Activated CD8-positive, alpha-beta memory T cell treated with anti-CD3 and anti-CD28 coated beads, Interleukin-2, amount 10 ng/mL, durations not matched to agents 7 days and 5 days (primary cell): ENCODE measurements at regions not wholly inside any gene's neighbourhood (a gene's known extent, or its start where the extent isn't known, plus 50 kb on each side); places are given as distances from the start of the nearest gene placed in this dataset.
"Not testable (repeated sequence)": the region's sequence is repeated elsewhere in the genome, so short reads cannot be mapped to it uniquely, and the experiment has no call there.

Experiments used
- ATAC-seq: fragments of 150-1000 bp; cut with Tn5 transposase; one replicate; pipeline ENCODE4 v1.10.0; 2021; ENCODE audit warnings: moderate library complexity
- CTCF ChIA-PET: fragments of 350-600 bp; sonication (Branson Sonifier 250); formaldehyde crosslinking; loops from one replicate; lab custom pipeline; 2021; ENCODE audit warnings: antibody characterized with exemption; lab: Charles Lee
- DNase-seq: peaks from one replicate; pipeline ENCODE4 v3.0.0-alpha.2; 2020
- H3K27ac Mint-ChIP-seq: one replicate; pipeline ENCODE4 v1.8.0; 2021; ENCODE audit warnings: mild to moderate bottlenecking, mixed read lengths
- H3K27me3 Mint-ChIP-seq: one replicate; pipeline ENCODE4 v1.8.0; 2021; ENCODE audit warnings: mixed read lengths
- H3K36me3 Mint-ChIP-seq: one replicate; pipeline ENCODE4 v1.8.0; 2021; ENCODE audit warnings: mild to moderate bottlenecking, mixed read lengths
- H3K4me1 Mint-ChIP-seq: one replicate; pipeline ENCODE4 v1.8.0; 2021; ENCODE audit warnings: mixed read lengths
- H3K4me3 Mint-ChIP-seq: one replicate; pipeline ENCODE4 v1.8.0; 2021; ENCODE audit warnings: mild to moderate bottlenecking, moderate library complexity, mixed read lengths
- H3K9me3 Mint-ChIP-seq: one replicate; pipeline ENCODE4 v1.8.0; 2022; ENCODE audit warnings: low read depth, mixed read lengths

- H3K4me1 Mint-ChIP-seq, H3K27me3 Mint-ChIP-seq, H3K9me3 Mint-ChIP-seq, DNase-seq, CTCF ChIA-PET, ATAC-seq, H3K27ac Mint-ChIP-seq, H3K4me3 Mint-ChIP-seq, H3K36me3 Mint-ChIP-seq: not testable (repeated sequence)
Measured at GRCh38 chr2:180818700-180819099, 161.7 kb upstream of the UBE2E3 start.

GRCh38 chr2:180799141-180799540 lies 181.3 kb upstream of the UBE2E3 start:
- H3K36me3 Mint-ChIP-seq, result no peaks in the 10 kb centered on the region
- H3K27me3 Mint-ChIP-seq, result no peaks in the 10 kb centered on the region
- CTCF ChIA-PET, result no interaction called here
- ATAC-seq (no peak), DNase-seq (no peak)
- no peaks in the 10 kb centered on the region for H3K9me3 Mint-ChIP-seq
- H3K4me3 Mint-ChIP-seq, result no peak overlapping the region
- H3K27ac Mint-ChIP-seq, result no peak overlapping the region
- no peaks in the 10 kb centered on the region for H3K4me1 Mint-ChIP-seq

- H3K27ac Mint-ChIP-seq, result no peak overlapping the region
- CTCF ChIA-PET, result no interaction called here
- ATAC-seq (no peak), DNase-seq (no peak)
- no peaks in the 10 kb centered on the region for H3K9me3 Mint-ChIP-seq
- H3K4me1 Mint-ChIP-seq, result no peaks in the 10 kb centered on the region
- H3K4me3 Mint-ChIP-seq, result no peak overlapping the region
- peaks cover 6% of the 10 kb centered on the region for H3K27me3 Mint-ChIP-seq
- H3K36me3 Mint-ChIP-seq, result no peaks in the 10 kb centered on the region
Measured at GRCh38 chr2:180790891-180791290, 189.5 kb upstream of the UBE2E3 start.

DNA sequence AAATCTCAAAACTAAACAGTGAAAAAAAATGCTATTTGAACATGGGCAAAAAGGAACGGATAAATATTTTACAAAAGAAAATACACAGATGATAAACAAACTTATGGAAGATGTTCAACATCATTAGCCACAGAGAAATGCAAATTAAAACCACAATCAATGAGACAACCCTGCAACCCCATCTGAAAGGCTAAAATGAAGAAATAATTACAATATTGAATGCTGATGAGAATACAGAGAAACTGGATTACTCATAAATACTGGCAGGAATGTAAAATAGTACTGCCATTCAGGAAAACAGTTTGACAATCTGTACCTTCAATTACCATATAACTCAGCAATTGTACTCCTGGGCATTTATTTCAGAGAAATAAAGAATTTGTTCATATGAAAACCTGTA lies 193.1 kb upstream of the UBE2E3 start:
- Mint-ChIP-seq H3K4me1 (no peaks in the 10 kb centered on the region), H3K27me3 (peaks cover 6% of the 10 kb centered on the region), H3K27ac (no peak overlapping the region), H3K9me3 (no peaks in the 10 kb centered on the region), H3K36me3 (no peaks in the 10 kb centered on the region), H3K4me3 (no peak overlapping the region)
- ATAC-seq, result no peak
- CTCF ChIA-PET, result no interaction called here
- no peak for DNase-seq

GRCh38 chr2:180781276-180781675 lies 199.1 kb upstream of the UBE2E3 start:
- no peak overlapping the region for H3K27ac Mint-ChIP-seq
- H3K27me3 Mint-ChIP-seq, result no peaks in the 10 kb centered on the region
- ATAC-seq, result no peak
- no peaks in the 10 kb centered on the region for H3K36me3 Mint-ChIP-seq
- H3K9me3 Mint-ChIP-seq, result no peaks in the 10 kb centered on the region
- no peaks in the 10 kb centered on the region for H3K4me1 Mint-ChIP-seq
- DNase-seq, result no peak
- no peak overlapping the region for H3K4me3 Mint-ChIP-seq
- CTCF ChIA-PET, result no interaction called here

GRCh38 chr2:180778291-180778690 lies 202.1 kb upstream of the UBE2E3 start:
- Mint-ChIP-seq H3K9me3 (no peaks in the 10 kb centered on the region), H3K4me3 (no peak overlapping the region), H3K4me1 (no peaks in the 10 kb centered on the region), H3K36me3 (no peaks in the 10 kb centered on the region), H3K27me3 (no peaks in the 10 kb centered on the region), H3K27ac (no peak overlapping the region)
- DNase-seq (no peak), ATAC-seq (no peak)
- CTCF ChIA-PET, result no interaction called here

DNA sequence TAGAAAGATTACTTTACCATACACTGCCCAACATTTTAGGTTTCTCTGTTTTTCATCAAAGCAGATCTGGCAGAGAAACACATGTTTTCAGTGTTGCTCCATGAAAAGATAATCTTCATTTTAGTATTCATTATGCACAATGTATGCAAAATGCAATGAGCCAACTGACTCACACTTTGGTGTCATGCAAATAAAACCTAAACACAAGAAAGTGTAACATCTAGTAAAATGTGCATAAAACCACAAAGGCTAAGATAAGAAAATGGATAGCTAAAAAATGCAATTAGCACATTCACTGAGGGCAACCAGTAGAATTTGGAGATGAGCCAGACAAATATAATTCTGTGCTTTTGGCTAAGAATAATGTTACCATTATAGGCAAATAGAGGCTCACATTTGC lies 203.5 kb upstream of the UBE2E3 start:
- no peak overlapping the region for H3K27ac Mint-ChIP-seq
- no peaks in the 10 kb centered on the region for H3K27me3 Mint-ChIP-seq
- DNase-seq (no peak), ATAC-seq (no peak)
- CTCF ChIA-PET, result no interaction called here
- no peak overlapping the region for H3K4me3 Mint-ChIP-seq
- no peaks in the 10 kb centered on the region for H3K9me3 Mint-ChIP-seq
- no peaks in the 10 kb centered on the region for H3K4me1 Mint-ChIP-seq
- H3K36me3 Mint-ChIP-seq, result no peaks in the 10 kb centered on the region

- CTCF ChIA-PET, result interaction anchor here (1.7 kb wide), 1 partner anchor 10 kb away, joined by 3 read pairs; no protein-coding TSS in a partner anchor
- DNase-seq, result no peak
- Mint-ChIP-seq H3K27me3 (no peaks in the 10 kb centered on the region), H3K4me1 (no peaks in the 10 kb centered on the region), H3K9me3 (no peaks in the 10 kb centered on the region), H3K36me3 (no peaks in the 10 kb centered on the region), H3K27ac (no peak overlapping the region), H3K4me3 (no peak overlapping the region)
- no peak for ATAC-seq
Measured at GRCh38 chr2:180775711-180776110, 204.7 kb upstream of the UBE2E3 start.

GRCh38 chr2:180765316-180765715 lies 215.1 kb upstream of the UBE2E3 start:
- H3K4me1 Mint-ChIP-seq, H3K9me3 Mint-ChIP-seq, H3K36me3 Mint-ChIP-seq, H3K27me3 Mint-ChIP-seq, ATAC-seq, H3K4me3 Mint-ChIP-seq, DNase-seq, H3K27ac Mint-ChIP-seq: not testable (repeated sequence)
- CTCF ChIA-PET, result interaction anchor here (1.3 kb wide), 1 partner anchor 10 kb away, joined by 3 read pairs; no protein-coding TSS in a partner anchor

DNA sequence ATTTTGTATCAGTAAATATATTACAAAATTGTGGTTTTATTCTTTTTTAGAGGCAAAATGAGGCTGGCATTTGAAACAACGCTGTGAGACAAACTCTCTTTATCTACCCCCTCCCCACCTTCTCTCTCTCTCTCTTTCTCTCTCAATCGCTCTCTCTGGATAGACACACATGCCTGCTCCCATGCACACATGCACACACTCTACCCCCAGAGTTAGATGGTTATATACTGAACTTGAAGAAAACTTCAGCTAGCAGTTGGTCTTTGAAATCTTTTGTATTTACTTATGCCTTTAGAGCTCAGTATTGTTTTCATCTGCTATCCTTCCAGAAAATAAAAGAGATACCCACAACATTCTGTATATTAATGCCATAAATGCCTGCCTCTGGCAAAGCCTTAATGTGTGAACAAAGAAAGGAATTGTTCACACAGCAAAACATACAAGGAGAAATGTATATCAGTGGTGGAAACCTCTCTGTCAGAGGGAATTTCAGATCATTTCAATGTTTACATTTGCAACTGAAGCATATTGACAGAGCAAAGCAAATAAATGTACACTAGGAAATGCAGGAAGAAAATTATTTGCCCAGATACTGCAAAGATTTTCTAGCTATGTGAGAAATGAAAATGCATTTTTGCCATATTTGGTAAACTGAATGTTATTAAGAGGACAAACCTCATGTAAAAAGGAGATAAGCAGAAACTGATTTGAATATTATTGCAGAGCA lies 217.0 kb upstream of the UBE2E3 start:
- no peak overlapping the region for H3K4me3 Mint-ChIP-seq

DNA sequence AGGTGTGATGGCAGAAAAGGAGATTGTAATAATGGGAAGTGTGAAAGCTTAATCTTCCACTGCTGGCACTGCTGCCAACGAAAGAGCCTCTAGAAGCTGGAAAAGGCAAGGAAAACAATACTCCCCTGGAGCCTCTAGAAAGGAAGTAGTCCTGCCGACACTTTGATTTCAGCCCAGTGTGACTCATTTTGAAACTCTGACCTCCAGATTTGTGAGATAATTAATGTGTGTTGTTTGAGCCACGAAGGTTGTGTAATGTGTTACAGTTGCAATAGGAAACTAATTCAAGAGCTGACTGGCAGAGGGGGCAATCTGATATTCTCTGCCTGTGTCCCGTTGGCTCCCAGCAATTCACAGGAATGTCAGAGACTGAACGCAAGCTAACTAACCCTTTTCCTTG lies 219.2 kb upstream of the UBE2E3 start:
- H3K4me1 Mint-ChIP-seq, result peaks cover 4% of the 10 kb centered on the region
- no peak overlapping the region for H3K4me3 Mint-ChIP-seq
- ATAC-seq, result no peak
- peaks cover 3% of the 10 kb centered on the region for H3K27me3 Mint-ChIP-seq
- H3K9me3 Mint-ChIP-seq, result no peaks in the 10 kb centered on the region
- H3K36me3 Mint-ChIP-seq, result no peaks in the 10 kb centered on the region
- CTCF ChIA-PET, result no interaction called here
- no peak overlapping the region for H3K27ac Mint-ChIP-seq
- DNase-seq, result no peak

More for the DNA sequence above, 217.0 kb upstream of the UBE2E3 start:
- CTCF ChIA-PET, result no interaction called here
- peaks cover 4% of the 10 kb centered on the region for H3K4me1 Mint-ChIP-seq
- ATAC-seq (no peak), DNase-seq (no peak)
- H3K9me3 Mint-ChIP-seq, result no peaks in the 10 kb centered on the region
- no peak overlapping the region for H3K27ac Mint-ChIP-seq
- peaks cover 7% of the 10 kb centered on the region for H3K27me3 Mint-ChIP-seq
- no peaks in the 10 kb centered on the region for H3K36me3 Mint-ChIP-seq

- H3K4me1 Mint-ChIP-seq, result peaks cover 4% of the 10 kb centered on the region
- H3K4me3 Mint-ChIP-seq, result no peak overlapping the region
- CTCF ChIA-PET, result no interaction called here
- no peak overlapping the region for H3K27ac Mint-ChIP-seq
- H3K27me3 Mint-ChIP-seq, result peaks cover 3% of the 10 kb centered on the region
- H3K36me3 Mint-ChIP-seq, result no peaks in the 10 kb centered on the region
- ATAC-seq (no peak), DNase-seq (no peak)
- H3K9me3 Mint-ChIP-seq, result no peaks in the 10 kb centered on the region
Measured at GRCh38 chr2:180759631-180760030, 220.8 kb upstream of the UBE2E3 start.

GRCh38 chr2:180753809-180754761 lies 226.3 kb upstream of the UBE2E3 start:
- ATAC-seq, result no peak
- Mint-ChIP-seq H3K36me3 (no peaks in the 10 kb centered on the region), H3K9me3 (no peaks in the 10 kb centered on the region), H3K27me3 (peaks cover 3% of the 10 kb centered on the region), H3K4me1 (no peaks in the 10 kb centered on the region), H3K4me3 (no peak overlapping the region), H3K27ac (no peak overlapping the region)
- no peak for DNase-seq
- CTCF ChIA-PET, result no interaction called here
